Muscle of leg (tissue), 3 donors: ENCODE measurements at regions not wholly inside any gene's neighbourhood (a gene's known extent, or its start where the extent isn't known, plus 50 kb on each side); places are given as distances from the start of the nearest gene placed in this dataset.

Source experiments
- DNase-seq: peaks from one replicate; pipeline ENCODE4 v3.0.0; 2013
- H3K27ac ChIP-seq: one replicate; pipeline ENCODE4 v1.5.1; 2013; ENCODE audit warnings: mild to moderate bottlenecking, low read length, control low read depth
- H3K27me3 ChIP-seq: one replicate; pipeline ENCODE4 v1.6.1; 2013; ENCODE audit warnings: low read length; ENCODE audit not compliant: control insufficient read depth, insufficient read depth
- H3K36me3 ChIP-seq: one replicate; pipeline ENCODE4 v1.6.1; 2013; ENCODE audit warnings: low read length; ENCODE audit not compliant: control insufficient read depth, insufficient read depth
- H3K4me1 ChIP-seq: one replicate; pipeline ENCODE4 v1.6.1; 2013; ENCODE audit warnings: low read length; ENCODE audit not compliant: control insufficient read depth, insufficient read depth
- H3K4me3 ChIP-seq: one replicate; pipeline ENCODE4 v1.5.1; 2013; ENCODE audit warnings: low read length, control low read depth
- H3K9me3 ChIP-seq: replicated peaks from 2 replicates; pipeline ENCODE4 v1.6.1; 2013; ENCODE audit warnings: low read depth, low read length; ENCODE audit not compliant: control insufficient read depth
- WGBS: methylation state at CpG from one replicate; pipeline ENCODE4 v1.1.5; 2013; ENCODE audit warnings: missing lambda C conversion rate; ENCODE audit not compliant: insufficient coverage; 5-methylcytosine and 5-hydroxymethylcytosine counted together

DNA sequence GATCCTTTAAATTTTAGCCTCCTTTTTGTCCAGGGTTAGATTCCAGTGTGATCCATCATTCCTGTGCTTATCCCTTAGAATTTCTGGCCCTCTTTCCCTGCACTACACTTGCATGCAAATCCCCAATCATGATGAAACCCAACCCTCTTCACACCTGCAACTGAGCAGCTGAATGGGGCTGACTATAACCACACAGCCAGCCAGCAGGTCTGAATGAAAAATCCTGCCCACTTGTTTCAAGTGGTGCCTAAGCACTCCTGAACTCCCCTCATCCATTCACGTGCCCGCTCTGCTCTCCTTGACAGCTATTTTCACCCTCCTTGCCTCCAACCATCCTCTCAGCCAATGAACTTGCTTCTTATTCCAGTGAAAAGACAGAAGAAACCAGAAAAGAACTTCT, 80.5 kb upstream of the AFF3 start:
- 90% methylated on average over 2 of the region's 2 CpGs for WGBS
- H3K9me3 ChIP-seq = no peaks in the 10 kb centered on the region
- no peak overlapping the region for H3K4me3 ChIP-seq
- no peak for DNase-seq
- no peaks in the 10 kb centered on the region for H3K36me3 ChIP-seq
- H3K27ac ChIP-seq = no peak overlapping the region
- no peaks in the 10 kb centered on the region for H3K4me1 ChIP-seq
- no peaks in the 10 kb centered on the region for H3K27me3 ChIP-seq

DNA sequence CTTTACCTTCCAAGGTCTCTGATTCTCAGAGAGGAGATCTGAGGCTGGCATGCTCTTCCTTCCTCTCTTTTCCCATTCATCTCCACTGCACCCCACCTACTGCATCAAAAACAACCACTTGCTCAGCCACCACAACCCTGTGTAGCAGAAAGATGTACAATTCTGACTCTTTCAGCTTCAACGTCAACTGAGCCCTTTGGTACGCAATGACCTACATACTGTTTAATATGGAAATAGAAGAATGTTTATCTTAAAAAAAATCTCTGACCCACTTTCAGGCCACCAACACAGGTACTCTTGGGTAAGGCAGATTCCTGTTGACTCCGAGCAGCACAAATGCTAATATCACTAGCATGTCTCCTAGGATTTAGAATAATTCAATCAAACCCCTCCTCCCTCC, 76.2 kb upstream of the AFF3 start:
- DNase-seq = no peak
- Histone ChIP-seq H3K27me3 (no peaks in the 10 kb centered on the region), H3K4me3 (no peak overlapping the region), H3K4me1 (peaks cover 21% of the 10 kb centered on the region), H3K9me3 (no peaks in the 10 kb centered on the region), H3K36me3 (no peaks in the 10 kb centered on the region), H3K27ac (no peak overlapping the region)
- 80% methylated on average over 1 of the region's 3 CpGs for WGBS

DNA sequence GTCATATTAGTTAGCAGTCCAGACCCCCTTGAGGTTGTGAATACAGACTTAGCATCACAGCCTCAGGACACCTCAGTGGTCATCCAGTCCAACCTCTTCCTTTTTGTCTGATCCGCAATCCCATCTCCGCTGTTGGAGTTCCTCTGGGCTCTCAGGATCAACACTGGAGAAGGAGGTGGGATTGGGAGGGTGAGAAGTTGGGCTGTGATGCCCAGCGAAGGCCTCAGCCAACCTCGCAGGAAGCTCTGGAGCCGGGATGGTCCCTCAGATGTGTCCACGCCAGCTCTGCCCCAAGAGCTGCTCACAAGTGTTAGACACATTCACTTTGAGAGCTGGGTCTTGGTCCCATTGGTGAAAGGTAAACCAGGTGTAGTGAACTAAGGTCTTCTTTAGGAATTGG, 74.9 kb upstream of the AFF3 start:
- Histone ChIP-seq H3K4me1 (peaks cover 31% of the 10 kb centered on the region), H3K27ac (no peak overlapping the region), H3K36me3 (no peaks in the 10 kb centered on the region), H3K4me3 (no peak overlapping the region), H3K27me3 (no peaks in the 10 kb centered on the region), H3K9me3 (no peaks in the 10 kb centered on the region)
- DNase-seq = no peak
- 91% methylated on average over 4 of the region's 6 CpGs for WGBS

DNA sequence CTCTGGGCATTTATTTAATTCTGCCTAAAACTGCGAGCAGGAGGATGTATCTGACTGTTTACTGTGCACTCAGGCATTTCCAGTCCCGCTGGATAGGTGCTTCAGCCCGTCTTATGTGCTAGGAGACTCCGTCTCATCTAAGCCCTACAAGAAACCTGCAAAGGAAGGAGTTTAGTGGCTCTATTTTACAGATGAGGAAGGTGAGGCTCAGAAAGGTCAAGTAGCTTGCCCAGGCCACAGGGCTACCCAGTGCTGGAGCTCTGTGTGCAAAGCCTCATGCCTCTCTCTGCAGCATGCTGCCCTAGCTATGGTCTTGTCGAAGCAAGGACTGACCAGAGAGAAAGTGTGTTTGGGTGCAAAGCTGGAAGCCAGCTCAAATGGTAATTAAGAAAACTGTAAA, 73.6 kb upstream of the AFF3 start:
- H3K36me3 ChIP-seq = no peaks in the 10 kb centered on the region
- H3K9me3 ChIP-seq = no peaks in the 10 kb centered on the region
- H3K4me1 ChIP-seq = peaks cover 34% of the 10 kb centered on the region
- H3K27me3 ChIP-seq = no peaks in the 10 kb centered on the region
- no peak overlapping the region for H3K4me3 ChIP-seq
- WGBS = 86% methylated on average over 1 of the region's 5 CpGs
- H3K27ac ChIP-seq = no peak overlapping the region
- no peak for DNase-seq

DNA sequence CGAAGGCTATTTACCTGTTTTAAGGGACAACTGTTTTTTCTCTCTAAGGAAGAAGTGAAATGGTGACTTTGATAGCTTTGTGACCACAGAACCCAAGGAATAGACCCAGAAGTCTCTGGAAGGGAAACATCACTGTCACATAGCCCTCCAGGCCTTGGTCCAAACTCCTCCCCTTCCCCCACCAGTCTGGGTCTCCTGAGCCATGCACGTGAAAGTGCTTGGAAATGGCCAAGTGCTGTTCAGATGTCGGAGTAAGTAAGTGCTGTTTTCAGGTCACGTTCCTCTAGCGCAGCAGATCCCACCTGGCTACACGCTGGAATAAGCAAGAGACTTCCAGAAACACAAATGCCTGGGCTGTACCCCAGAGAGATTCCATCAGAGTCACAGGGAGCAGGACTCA, 73.0 kb upstream of the AFF3 start:
- no peak overlapping the region for H3K4me3 ChIP-seq
- no peaks in the 10 kb centered on the region for H3K27me3 ChIP-seq
- H3K4me1 ChIP-seq = peaks cover 34% of the 10 kb centered on the region
- WGBS = 41% methylated on average over 5 of the region's 6 CpGs
- no peak overlapping the region for H3K27ac ChIP-seq
- no peaks in the 10 kb centered on the region for H3K36me3 ChIP-seq
- no peaks in the 10 kb centered on the region for H3K9me3 ChIP-seq
- DNase-seq = peak; percentile 51

DNA sequence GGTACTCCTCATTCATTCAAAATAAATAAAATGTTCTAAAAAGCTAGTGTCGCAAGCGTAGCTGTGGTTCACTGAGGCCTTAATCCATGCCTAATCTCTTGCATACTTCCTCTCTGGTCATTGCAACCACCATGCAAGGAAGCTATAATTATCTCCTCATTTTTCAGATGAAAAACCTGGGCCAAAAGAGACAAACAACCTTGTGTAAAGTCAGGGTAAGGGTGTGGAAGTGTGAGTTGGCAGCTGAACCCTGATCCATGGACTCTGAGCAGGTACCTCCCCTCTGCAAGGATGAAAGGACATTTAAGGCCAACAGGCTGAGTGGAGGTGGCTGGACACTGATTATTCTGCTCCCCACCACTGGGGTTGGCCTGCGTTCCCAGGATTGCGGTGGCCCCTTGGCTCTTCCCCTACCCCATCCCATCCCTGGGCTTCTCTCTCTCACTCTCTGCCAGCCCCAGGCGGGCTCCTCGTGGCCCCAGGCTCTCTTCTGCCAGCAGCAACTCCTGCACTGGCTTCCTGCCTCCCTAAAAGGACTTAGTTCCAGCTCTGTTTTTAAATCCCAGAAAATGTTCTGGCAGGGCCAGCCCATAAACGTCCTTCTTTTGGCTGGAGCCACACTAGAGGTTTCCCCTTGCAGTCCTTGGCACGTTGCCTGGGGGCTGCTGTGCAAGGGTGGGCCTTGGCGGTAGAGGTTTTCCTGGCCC, 72.0 kb upstream of the AFF3 start:
- Histone ChIP-seq H3K27ac (peak overlapping the region; percentile 17), H3K4me1 (peaks cover 34% of the 10 kb centered on the region), H3K9me3 (no peaks in the 10 kb centered on the region), H3K36me3 (no peaks in the 10 kb centered on the region), H3K27me3 (no peaks in the 10 kb centered on the region), H3K4me3 (no peak overlapping the region)
- 14% methylated on average over 7 of the region's 9 CpGs for WGBS
- peak; percentile 94 for DNase-seq

DNA sequence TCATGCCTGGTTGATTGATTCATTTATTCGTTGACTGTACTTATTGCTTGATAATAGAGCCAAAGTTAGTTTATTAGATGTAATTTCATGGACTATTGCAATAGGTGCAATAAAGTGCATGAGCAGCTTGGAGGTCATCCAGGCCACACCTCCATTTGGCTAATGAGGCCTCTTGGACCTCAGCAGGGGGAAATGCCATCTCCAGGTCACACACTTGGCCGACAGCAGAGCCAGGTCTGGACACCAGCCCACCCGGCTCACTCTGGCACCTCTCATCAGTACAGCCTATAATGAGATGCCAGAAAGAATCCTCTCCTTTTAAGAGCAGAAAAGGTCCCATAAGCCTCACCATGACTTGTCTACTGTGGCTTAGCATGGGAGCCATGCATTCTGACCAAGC, 71.2 kb upstream of the AFF3 start:
- Histone ChIP-seq H3K36me3 (no peaks in the 10 kb centered on the region), H3K4me1 (peaks cover 34% of the 10 kb centered on the region), H3K27me3 (no peaks in the 10 kb centered on the region), H3K27ac (no peak overlapping the region), H3K9me3 (no peaks in the 10 kb centered on the region), H3K4me3 (no peak overlapping the region)
- WGBS = no CpG with 5 or more reads among the region's 3 CpGs
- no peak for DNase-seq

DNA sequence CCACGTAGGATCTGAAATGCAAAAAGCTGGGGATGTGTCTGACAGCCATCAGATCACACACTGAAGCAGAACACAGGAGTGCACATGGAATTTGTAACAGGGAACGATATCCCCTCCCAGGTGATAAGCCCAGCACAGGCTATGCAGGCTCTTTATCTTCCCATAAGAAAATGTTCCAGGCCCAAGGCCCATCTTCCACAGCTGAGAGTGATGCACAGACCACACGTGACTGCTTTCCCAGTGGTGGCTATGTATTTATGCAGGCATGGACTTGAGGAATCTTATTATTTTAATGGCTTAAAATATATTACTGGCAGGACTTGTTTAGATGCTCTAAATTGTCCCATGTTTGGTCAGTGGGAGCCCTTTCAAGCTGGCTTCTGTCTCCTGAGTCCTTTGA, 70.5 kb upstream of the AFF3 start:
- WGBS = no CpG with 5 or more reads among the region's 3 CpGs
- no peak overlapping the region for H3K27ac ChIP-seq
- no peaks in the 10 kb centered on the region for H3K36me3 ChIP-seq
- H3K27me3 ChIP-seq = no peaks in the 10 kb centered on the region
- peaks cover 34% of the 10 kb centered on the region for H3K4me1 ChIP-seq
- no peak overlapping the region for H3K4me3 ChIP-seq
- H3K9me3 ChIP-seq = no peaks in the 10 kb centered on the region
- DNase-seq = peak; percentile 37

DNA sequence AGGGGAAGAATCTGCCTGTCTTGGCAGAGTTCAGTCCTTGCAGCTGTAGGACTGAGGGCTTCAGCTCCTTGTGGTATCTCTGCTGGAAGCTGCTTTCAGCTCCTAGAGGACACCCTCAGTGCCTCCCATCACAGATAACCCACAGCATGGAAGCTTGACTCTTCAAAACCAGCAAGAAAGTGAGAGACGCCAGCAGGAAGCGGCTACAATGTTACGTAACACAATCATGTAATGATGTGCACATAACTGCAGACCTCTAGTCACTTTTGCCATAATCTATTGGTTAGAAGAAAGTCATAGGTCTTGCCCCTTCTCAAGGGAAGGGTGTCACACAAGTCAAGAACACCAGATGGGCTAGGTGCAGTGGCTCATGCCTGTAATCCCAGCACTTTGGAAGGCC, 69.1 kb upstream of the AFF3 start:
- no CpG with 5 or more reads among the region's 3 CpGs for WGBS
- H3K4me3 ChIP-seq = no peak overlapping the region
- H3K36me3 ChIP-seq = no peaks in the 10 kb centered on the region
- H3K4me1 ChIP-seq = peaks cover 38% of the 10 kb centered on the region
- DNase-seq = no peak
- no peaks in the 10 kb centered on the region for H3K27me3 ChIP-seq
- H3K27ac ChIP-seq = no peak overlapping the region
- H3K9me3 ChIP-seq = no peaks in the 10 kb centered on the region

DNA sequence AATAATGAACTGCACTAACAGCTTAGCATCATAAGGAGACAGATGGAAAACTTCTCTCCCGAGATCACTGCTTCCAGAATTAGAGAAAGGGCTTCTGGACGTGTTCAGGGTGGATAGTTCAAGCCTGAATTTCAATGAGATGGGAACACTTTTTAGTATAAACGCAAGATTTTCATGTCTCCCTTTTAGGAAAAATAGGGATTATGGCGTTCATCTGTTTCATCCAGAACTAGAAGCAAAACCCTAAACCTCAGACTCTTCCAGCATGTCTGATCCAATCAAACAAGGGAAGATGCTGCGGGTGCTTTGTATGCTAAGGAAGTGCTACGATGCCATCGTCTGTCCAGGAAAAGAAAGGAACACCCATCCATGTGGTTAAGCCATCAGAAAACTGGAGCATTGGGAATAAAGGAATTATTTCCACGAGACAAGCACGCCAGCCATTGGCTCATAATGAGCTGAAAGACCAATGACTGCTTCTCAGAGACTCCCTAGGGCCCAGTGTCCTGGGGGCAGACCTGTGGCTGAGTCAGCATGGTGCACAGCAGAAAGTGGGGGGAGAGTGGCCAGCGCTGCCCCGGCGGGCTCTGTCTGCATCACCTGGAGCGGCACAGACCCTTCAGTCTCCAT, 65.9 kb upstream of the AFF3 start:
- Histone ChIP-seq H3K27me3 (no peaks in the 10 kb centered on the region), H3K4me3 (no peak overlapping the region), H3K36me3 (no peaks in the 10 kb centered on the region), H3K27ac (no peak overlapping the region), H3K4me1 (peaks cover 14% of the 10 kb centered on the region), H3K9me3 (no peaks in the 10 kb centered on the region)
- 52% methylated on average over 3 of the region's 13 CpGs for WGBS
- peak; percentile 72 for DNase-seq
